ENCODE measurements at regions not wholly inside any gene's neighbourhood (a gene's known extent, or its start where the extent isn't known, plus 50 kb on each side); places are given as distances from the start of the nearest gene placed in this dataset.

GRCh38 chr17:49906531-49907136, 58.8 kb upstream of the TAC4 start:
- no peak for TF ChIP-seq CTCF (IDR thresholded peaks at IDR 0.05; ENCODE audit: low read length)
- TF ChIP-seq EZH2phosphoT487 (IDR thresholded peaks at IDR 0.05; ENCODE audit: low read length), result no peak
- no peak for TF ChIP-seq EZH2 (optimal IDR thresholded peaks at IDR 0.05; ENCODE audit: low read depth, low read length)

Measured in MM.1S (cell line).